ENCODE measurements at regions not wholly inside any gene's neighbourhood (a gene's known extent, or its start where the extent isn't known, plus 50 kb on each side); places are given as distances from the start of the nearest gene placed in this dataset.

- TF ChIP-seq REST (IDR thresholded peaks at IDR 0.05; ENCODE audit: unreplicated experiment) (no peak), CTCF (conservative IDR thresholded peaks at IDR 0.05; ENCODE audit: low read depth in 2 of 2) (no peak), EZH2phosphoT487 (IDR thresholded peaks at IDR 0.05; ENCODE audit: unreplicated experiment) (no peak), JUNB (IDR thresholded peaks at IDR 0.05; ENCODE audit: unreplicated experiment) (no peak), ZNF114 (CRISPR knock-in tag; IDR thresholded peaks at IDR 0.05) (no peak), EZH2 (IDR thresholded peaks at IDR 0.05; ENCODE audit: low read depth, unreplicated experiment) (no peak), POLR2AphosphoS5 (IDR thresholded peaks at IDR 0.05; ENCODE audit: low read depth) (no peak)
Observed at GRCh38 chr12:66741919-66742318, 63.0 kb upstream of the GRIP1 start.
